HL-60 (cell line): ENCODE measurements at regions not wholly inside any gene's neighbourhood (a gene's known extent, or its start where the extent isn't known, plus 50 kb on each side); places are given as distances from the start of the nearest gene placed in this dataset.

ENCODE experiments used
- CTCF ChIP-seq: IDR thresholded peaks from one replicate; pipeline ENCODE4 v1.5.1; 2011; ENCODE audit warnings: low read length, control low read depth, inconsistent platforms; ENCODE audit not compliant: insufficient read depth
- GABPA ChIP-seq: IDR thresholded peaks from 2 replicates; pipeline ENCODE4 v1.6.1; 2012; ENCODE audit warnings: low read depth
- POLR2AphosphoS5 ChIP-seq: IDR thresholded peaks from 2 replicates; pipeline ENCODE4 v1.6.1; 2012; ENCODE audit warnings: low read depth
- REST ChIP-seq: IDR thresholded peaks from 2 replicates; pipeline ENCODE4 v1.6.1; 2012; ENCODE audit warnings: low read depth; ENCODE audit not compliant: insufficient replicate concordance

- TF ChIP-seq CTCF, result no peak
- no peak for TF ChIP-seq GABPA
- no peak for TF ChIP-seq REST
- TF ChIP-seq POLR2AphosphoS5, result no peak
Observed at GRCh38 chr6:125612345-125612846, 137.0 kb upstream of the HEY2 start.
